Ovary (tissue), 7 donors: ENCODE measurements at regions not wholly inside any gene's neighbourhood (a gene's known extent, or its start where the extent isn't known, plus 50 kb on each side); places are given as distances from the start of the nearest gene placed in this dataset.
"Not testable (repeated sequence)": the region's sequence is repeated elsewhere in the genome, so short reads cannot be mapped to it uniquely, and the experiment has no call there.

Source experiments
- DNase-seq, 5 donors: peaks; one replicate each; pipeline ENCODE4 v3.0.0-alpha.2; 2019 to 2020
- H3K27ac ChIP-seq, 2 donors: fragments of 200-600 bp; one replicate each; pipeline versions ENCODE4 v1.5.1 to v1.8.0; 2019 to 2022
- H3K27me3 ChIP-seq: fragments of 200-600 bp; one replicate; pipeline ENCODE4 v1.8.0; 2022
- H3K36me3 ChIP-seq: fragments of 200-600 bp; sonication (generic); one replicate; pipeline ENCODE4 v1.5.1; 2019
- H3K4me1 ChIP-seq: one replicate; pipeline ENCODE4 v1.8.1; 2013; ENCODE audit warnings: mild to moderate bottlenecking, moderate library complexity; ENCODE audit not compliant: insufficient read depth
- H3K4me3 ChIP-seq: fragments of 200-600 bp; sonication (generic); one replicate; pipeline ENCODE4 v1.5.1; 2017
- H3K9me3 ChIP-seq, 2 donors: fragments of 200-600 bp in 1 of 2; sonication (generic) in 1 of 2; one replicate each; pipeline versions ENCODE4 v1.5.1 to v1.8.1; 2013 to 2019; ENCODE audit warnings: mild to moderate bottlenecking in 1 of 2, moderate library complexity in 1 of 2
- CTCF ChIP-seq, 3 donors: fragments of 450-650 bp in 2 of 3; fragments of 200-600 bp in 1 of 3; IDR thresholded peaks; one replicate each; pipeline versions ENCODE4 v1.5.1 to v1.8.0; 2016 to 2022; ENCODE audit warnings: antibody characterized with exemption in 3 of 3, mild to moderate bottlenecking in 1 of 3
- EP300 ChIP-seq: sonication (generic); formaldehyde crosslinking; IDR thresholded peaks from one replicate; pipeline ENCODE4 v1.6.1; 2017; ENCODE audit warnings: antibody characterized with exemption
- POLR2A ChIP-seq: fragments of 450-650 bp; IDR thresholded peaks from one replicate; pipeline ENCODE4 v1.6.1; 2017; ENCODE audit warnings: antibody characterized with exemption, mild to moderate bottlenecking, moderate library complexity
- WGBS, 3 donors: extraction: QIAGEN DNeasy Blood & Tissue Kit in 1 of 3; methylation state at CpG; one replicate each; pipeline versions ENCODE4 v1.1.5 to v1.1.7; 2013 to 2017; 5-methylcytosine and 5-hydroxymethylcytosine counted together
- intact Hi-C, 4 donors: fragments of 100-400 bp; cut with DNase I; formaldehyde crosslinking; loops; one replicate each; pipeline versions ENCODE4 v1.11.0 to v1.15.1; 2022 to 2023
- donor health status: DM: no; HTN: no; CAD: no; lungs with moderate emphysema.
- donor health status: DM: no; HTN: no; CAD: no.
- donor health status: Bipolar disorder and iron deficiency.
- donor health status: DM: no; HTN: no; CAD: no.
- donor health status: DM: yes; HTN: yes; CAD: no.

GRCh38 chr21:32861866-32862265 is 90.3 kb upstream of the PAXBP1 start:
- H3K4me1 ChIP-seq, result peaks cover 3% of the 10 kb centered on the region
- TF ChIP-seq POLR2A, result no peak
- intact Hi-C loops, result no loop called here
- H3K36me3 ChIP-seq, result no peaks in the 10 kb centered on the region
- no peak for DNase-seq
- no peaks in the 10 kb centered on the region for H3K27me3 ChIP-seq
- peaks cover 0 to 5% of the 10 kb centered on the region in 2 donors for H3K9me3 ChIP-seq
- H3K4me3 ChIP-seq, result no peak overlapping the region
- no peak overlapping the region for H3K27ac ChIP-seq
- WGBS, 3 donors, result 3 to 13% (median 5%) methylated on average over 4 of the region's 4 CpGs

GRCh38 chr21:32867597-32867996 is 96.0 kb upstream of the PAXBP1 start:
- no peak for TF ChIP-seq EP300
- no peak for TF ChIP-seq CTCF (IDR thresholded peaks at IDR 0.05)
- TF ChIP-seq POLR2A, result no peak
- H3K4me1 ChIP-seq, result no peaks in the 10 kb centered on the region
- intact Hi-C loops, result no loop called here
- no peak overlapping the region for H3K27ac ChIP-seq
- WGBS, 3 donors, result 33 to 59% (median 39%) methylated on average over 4 of the region's 4 CpGs
- H3K4me3 ChIP-seq, result no peak overlapping the region
- H3K27me3 ChIP-seq, result no peaks in the 10 kb centered on the region
- DNase-seq, result no peak
- H3K36me3 ChIP-seq, result no peaks in the 10 kb centered on the region
- H3K9me3 ChIP-seq, result no peaks in the 10 kb centered on the region

- Histone ChIP-seq H3K27ac (no peak overlapping the region), H3K4me3 (no peak overlapping the region), H3K36me3 (no peaks in the 10 kb centered on the region), H3K27me3 (no peaks in the 10 kb centered on the region), H3K4me1 (no peaks in the 10 kb centered on the region), H3K9me3 (no peaks in the 10 kb centered on the region)
- no peak for TF ChIP-seq POLR2A
- TF ChIP-seq EP300, result no peak
- TF ChIP-seq CTCF (IDR thresholded peaks at IDR 0.05), result no peak
- DNase-seq, result no peak
- 62 to 76% (median 65%) methylated on average over 11 of the region's 11 CpGs for WGBS, 3 donors
- intact Hi-C loops, result no loop called here
Observed at GRCh38 chr21:32868631-32869454, 97.3 kb upstream of the PAXBP1 start.

- no peak overlapping the region for H3K4me3 ChIP-seq
- no peak for TF ChIP-seq CTCF (IDR thresholded peaks at IDR 0.05)
- TF ChIP-seq EP300, result no peak
- no peak for TF ChIP-seq POLR2A
- no peaks in the 10 kb centered on the region for H3K36me3 ChIP-seq
- H3K9me3 ChIP-seq, result no peaks in the 10 kb centered on the region
- DNase-seq, result no peak
- no peaks in the 10 kb centered on the region for H3K4me1 ChIP-seq
- 69 to 77% (median 75%) methylated on average over 3 of the region's 3 CpGs for WGBS, 3 donors
- H3K27me3 ChIP-seq, result no peaks in the 10 kb centered on the region
- intact Hi-C loops, result no loop called here
- H3K27ac ChIP-seq, result no peak overlapping the region
Observed at GRCh38 chr21:32869459-32869858, 97.9 kb upstream of the PAXBP1 start.

- DNase-seq, result no peak
- no peaks in the 10 kb centered on the region for H3K27me3 ChIP-seq
- H3K9me3 ChIP-seq, result no peaks in the 10 kb centered on the region
- 54 to 83% (median 58%) methylated on average over 3 of the region's 3 CpGs for WGBS, 3 donors
- intact Hi-C loops, result no loop called here
- no peak for TF ChIP-seq CTCF (IDR thresholded peaks at IDR 0.05)
- TF ChIP-seq EP300, result no peak
- no peak for TF ChIP-seq POLR2A
- no peak overlapping the region for H3K4me3 ChIP-seq
- H3K27ac ChIP-seq, result no peak overlapping the region
- H3K4me1 ChIP-seq, result no peaks in the 10 kb centered on the region
- no peaks in the 10 kb centered on the region for H3K36me3 ChIP-seq
Observed at GRCh38 chr21:32876426-32876825, 104.9 kb upstream of the PAXBP1 start.

GRCh38 chr21:32877888-32878287 is 106.3 kb upstream of the PAXBP1 start:
- H3K4me1 ChIP-seq, H3K9me3 ChIP-seq, H3K27ac ChIP-seq, DNase-seq, H3K27me3 ChIP-seq, intact Hi-C loops, H3K4me3 ChIP-seq, H3K36me3 ChIP-seq: not testable (repeated sequence)
- WGBS, 3 donors, result 90 to 94% (median 94%) methylated on average over 2 of the region's 2 CpGs
